Thymus (tissue), 11 donors: ENCODE measurements at regions not wholly inside any gene's neighbourhood (a gene's known extent, or its start where the extent isn't known, plus 50 kb on each side); places are given as distances from the start of the nearest gene placed in this dataset.
"Not testable (repeated sequence)": the region's sequence is repeated elsewhere in the genome, so short reads cannot be mapped to it uniquely, and the experiment has no call there.

Source experiments
- DNase-seq, 9 donors: peaks; one replicate each; pipeline ENCODE4 v3.0.0-alpha.2; 2013; ENCODE audit warnings: low spot score in 9 of 9, low read depth in 6 of 9, missing footprints in 1 of 9
- H3K27ac ChIP-seq, 2 donors: one replicate each; pipeline ENCODE4 v1.5.1; 2013; ENCODE audit warnings: control low read depth in 1 of 2, low read depth in 1 of 2, low read length in 1 of 2, mild to moderate bottlenecking in 1 of 2, moderate library complexity in 1 of 2
- H3K27me3 ChIP-seq, 2 donors: one replicate each; pipeline ENCODE4 v1.5.1; 2013; ENCODE audit warnings: low read length in 1 of 2; ENCODE audit not compliant: control insufficient read depth in 2 of 2, insufficient read depth in 1 of 2
- H3K36me3 ChIP-seq, 2 donors: one replicate each; pipeline ENCODE4 v1.5.1; 2013; ENCODE audit warnings: low read length in 1 of 2, mild to moderate bottlenecking in 1 of 2, moderate library complexity in 1 of 2; ENCODE audit not compliant: control insufficient read depth in 2 of 2, insufficient read depth in 2 of 2
- H3K4me1 ChIP-seq, 2 donors: one replicate each; pipeline ENCODE4 v1.5.1; 2013; ENCODE audit warnings: low read length in 2 of 2; ENCODE audit not compliant: control insufficient read depth in 2 of 2, insufficient read depth in 2 of 2
- H3K4me3 ChIP-seq, 2 donors: one replicate each; pipeline ENCODE4 v1.5.1; 2013; ENCODE audit warnings: low read length in 2 of 2, control low read depth in 1 of 2, mild to moderate bottlenecking in 1 of 2
- H3K9me3 ChIP-seq, 2 donors: one replicate each; pipeline ENCODE4 v1.5.1; 2013; ENCODE audit warnings: low read length in 1 of 2, mild to moderate bottlenecking in 1 of 2; ENCODE audit not compliant: control insufficient read depth in 2 of 2, insufficient read depth in 1 of 2
- WGBS: extraction: QIAGEN DNeasy Blood & Tissue Kit; methylation state at CpG from one replicate; pipeline ENCODE4 v1.1.7; 2013; 5-methylcytosine and 5-hydroxymethylcytosine counted together
- donor health status: healthy.

DNA sequence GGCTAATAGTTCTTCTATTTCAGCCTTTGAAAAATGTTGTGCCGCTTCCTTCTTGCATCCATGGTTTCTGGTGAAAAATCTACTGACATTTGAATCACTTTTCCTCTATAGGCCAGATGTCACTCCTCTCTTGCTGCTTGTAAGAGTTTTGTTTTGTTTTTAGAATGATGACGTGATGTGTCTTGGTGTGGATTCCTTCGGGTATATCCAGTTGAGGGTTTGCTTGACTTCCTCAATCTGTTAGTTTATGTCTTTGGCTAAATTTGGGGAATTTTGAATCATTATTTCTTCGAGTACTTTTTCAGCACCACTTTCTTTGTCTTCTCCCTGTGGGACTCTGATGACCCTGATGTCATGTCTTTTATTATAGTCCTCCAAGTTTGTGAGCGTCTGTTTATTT, 175.5 kb downstream of the MYLK4 start:
- no peaks in the 10 kb centered on the region for H3K27me3 ChIP-seq
- H3K9me3 ChIP-seq: no peaks in the 10 kb centered on the region
- 92% methylated on average over 5 of the region's 5 CpGs for WGBS
- H3K36me3 ChIP-seq: no peaks in the 10 kb centered on the region
- no peaks in the 10 kb centered on the region for H3K4me1 ChIP-seq
- no peak for DNase-seq
- H3K27ac ChIP-seq: no peak overlapping the region
- no peak overlapping the region for H3K4me3 ChIP-seq

DNA sequence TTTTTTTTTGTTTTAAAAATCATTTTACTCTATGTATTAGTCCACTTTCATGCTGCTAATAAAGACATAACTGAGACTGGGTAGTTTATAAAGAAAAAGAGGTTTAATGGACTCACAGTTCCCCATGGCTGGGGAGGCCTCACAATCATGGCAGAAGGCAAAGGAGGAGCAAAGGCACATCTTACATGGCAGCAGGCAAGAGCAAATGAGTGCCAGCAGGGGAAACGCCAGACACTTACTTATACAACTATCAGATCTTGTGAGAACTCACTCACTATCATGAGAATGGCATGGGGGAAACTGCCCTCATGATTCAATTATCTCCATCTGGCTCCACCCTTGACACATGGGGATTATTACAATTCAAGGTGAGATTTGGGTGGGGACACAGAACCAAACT, 181.3 kb downstream of the MYLK4 start:
- DNase-seq, H3K4me1 ChIP-seq, H3K9me3 ChIP-seq, H3K27me3 ChIP-seq, H3K27ac ChIP-seq, H3K4me3 ChIP-seq, H3K36me3 ChIP-seq: not testable (repeated sequence)
- 96% methylated on average over 1 of the region's 1 CpG for WGBS

DNA sequence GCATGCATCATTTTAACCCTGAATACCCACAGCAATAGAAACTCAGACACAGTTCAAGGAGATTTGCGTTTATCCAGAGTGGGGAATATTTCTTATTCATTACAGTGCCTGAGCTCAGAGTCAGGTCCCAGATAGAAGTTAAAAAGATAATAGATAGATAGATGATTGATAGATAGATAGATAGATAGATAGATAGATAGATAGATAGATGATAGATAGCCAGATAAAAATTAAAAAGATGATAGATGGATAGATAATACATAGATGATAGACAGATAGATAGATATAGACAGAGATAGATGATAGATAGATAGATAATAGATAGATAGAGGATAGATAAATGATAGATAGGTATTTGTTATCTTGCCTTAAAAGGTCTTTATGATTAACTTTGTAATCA, 184.7 kb downstream of the MYLK4 start:
- peaks cover 0 to 2% of the 10 kb centered on the region in 2 donors for H3K27me3 ChIP-seq
- no peak overlapping the region for H3K27ac ChIP-seq
- H3K36me3 ChIP-seq: no peaks in the 10 kb centered on the region
- H3K4me3 ChIP-seq: no peak overlapping the region
- no peaks in the 10 kb centered on the region for H3K9me3 ChIP-seq
- no peak for DNase-seq
- WGBS: 97% methylated on average over 1 of the region's 1 CpG
- H3K4me1 ChIP-seq: no peaks in the 10 kb centered on the region

DNA sequence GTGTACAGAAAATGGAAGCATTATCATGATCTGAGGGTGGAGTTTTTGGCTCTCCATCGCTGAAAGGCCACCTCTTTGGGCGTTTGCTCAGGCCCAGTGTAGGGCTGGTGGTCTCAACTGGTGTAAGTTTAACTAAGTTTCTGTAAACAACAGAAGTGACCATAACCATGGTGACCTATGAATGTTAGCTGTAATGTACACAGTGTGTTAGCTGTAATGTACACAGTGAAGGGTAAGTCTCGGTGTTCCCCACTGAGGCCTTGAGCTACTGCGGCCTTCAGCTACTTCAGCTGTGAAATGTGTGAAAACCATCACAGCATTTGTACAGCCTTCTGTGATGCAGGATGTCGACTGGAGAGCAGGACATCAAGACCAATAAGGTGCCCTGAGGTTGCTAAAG, 185.2 kb downstream of the MYLK4 start:
- H3K4me1 ChIP-seq: no peaks in the 10 kb centered on the region
- DNase-seq: no peak
- H3K27ac ChIP-seq: no peak overlapping the region
- H3K9me3 ChIP-seq: no peaks in the 10 kb centered on the region
- peaks cover 0 to 2% of the 10 kb centered on the region in 2 donors for H3K27me3 ChIP-seq
- H3K36me3 ChIP-seq: no peaks in the 10 kb centered on the region
- WGBS: 95% methylated on average over 5 of the region's 5 CpGs
- no peak overlapping the region for H3K4me3 ChIP-seq

DNA sequence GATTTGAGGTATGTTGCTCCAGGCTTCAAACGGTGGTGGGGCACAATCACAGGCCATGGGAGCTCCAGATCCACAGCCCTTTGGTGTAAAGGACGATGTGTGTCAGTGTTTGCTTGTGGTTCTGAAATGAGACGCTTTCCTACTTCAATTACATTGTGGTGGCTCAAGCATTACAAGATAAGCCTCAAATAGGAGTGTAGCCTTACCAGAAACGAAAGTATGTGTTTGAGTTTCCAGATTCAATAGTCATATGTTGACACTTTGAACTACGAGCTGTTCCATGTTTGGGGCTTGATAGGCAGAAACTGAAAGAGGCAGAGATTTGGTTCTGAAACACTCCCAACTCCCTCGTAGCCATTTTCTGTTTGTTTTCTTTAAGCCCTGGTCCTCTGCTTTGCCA, 187.1 kb downstream of the MYLK4 start:
- H3K27me3 ChIP-seq: peaks cover 0 to 2% of the 10 kb centered on the region in 2 donors
- H3K9me3 ChIP-seq: no peaks in the 10 kb centered on the region
- no peak overlapping the region for H3K27ac ChIP-seq
- H3K4me3 ChIP-seq: no peak overlapping the region
- 78% methylated on average over 6 of the region's 6 CpGs for WGBS
- no peaks in the 10 kb centered on the region for H3K4me1 ChIP-seq
- DNase-seq: no peak
- no peaks in the 10 kb centered on the region for H3K36me3 ChIP-seq

DNA sequence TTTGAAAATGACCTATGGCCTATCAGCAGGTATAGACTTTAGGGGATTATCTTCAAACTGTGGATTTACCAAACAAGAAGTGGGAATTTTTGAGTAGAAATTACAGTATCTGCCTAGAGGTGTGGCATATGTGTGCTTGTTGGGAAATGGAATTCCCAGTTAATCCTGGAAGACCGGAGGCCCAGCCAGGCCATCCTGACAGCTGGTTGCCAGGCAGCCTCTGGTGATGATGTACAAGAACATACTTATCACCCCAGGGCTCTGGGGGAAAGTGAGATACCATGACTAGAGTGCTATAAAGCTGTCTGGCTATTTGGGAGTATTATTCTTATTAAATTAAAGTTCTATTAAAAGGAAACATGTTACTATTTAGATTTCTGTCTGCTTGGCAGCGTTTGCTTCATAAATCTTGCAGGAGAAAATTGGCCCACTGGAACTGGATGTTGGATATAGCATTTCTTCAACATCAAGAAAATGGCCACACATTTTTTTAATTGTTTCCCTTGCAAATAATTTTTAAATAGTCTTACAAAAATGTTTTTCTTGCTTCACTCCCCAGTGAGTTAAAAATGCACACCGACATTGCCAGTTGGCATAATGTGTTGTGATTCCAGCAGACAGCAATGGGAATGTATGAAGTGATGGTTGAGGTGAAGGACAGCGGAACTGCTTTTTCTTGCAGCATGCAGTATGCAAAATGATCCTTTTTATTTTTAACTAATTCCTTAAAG, 187.8 kb downstream of the MYLK4 start:
- WGBS: 95% methylated on average over 4 of the region's 4 CpGs
- Histone ChIP-seq H3K9me3 (no peaks in the 10 kb centered on the region), H3K36me3 (no peaks in the 10 kb centered on the region), H3K4me1 (no peaks in the 10 kb centered on the region), H3K27me3 (peaks cover 0 to 2% of the 10 kb centered on the region in 2 donors), H3K27ac (no peak overlapping the region), H3K4me3 (no peak overlapping the region)
- DNase-seq: no peak

DNA sequence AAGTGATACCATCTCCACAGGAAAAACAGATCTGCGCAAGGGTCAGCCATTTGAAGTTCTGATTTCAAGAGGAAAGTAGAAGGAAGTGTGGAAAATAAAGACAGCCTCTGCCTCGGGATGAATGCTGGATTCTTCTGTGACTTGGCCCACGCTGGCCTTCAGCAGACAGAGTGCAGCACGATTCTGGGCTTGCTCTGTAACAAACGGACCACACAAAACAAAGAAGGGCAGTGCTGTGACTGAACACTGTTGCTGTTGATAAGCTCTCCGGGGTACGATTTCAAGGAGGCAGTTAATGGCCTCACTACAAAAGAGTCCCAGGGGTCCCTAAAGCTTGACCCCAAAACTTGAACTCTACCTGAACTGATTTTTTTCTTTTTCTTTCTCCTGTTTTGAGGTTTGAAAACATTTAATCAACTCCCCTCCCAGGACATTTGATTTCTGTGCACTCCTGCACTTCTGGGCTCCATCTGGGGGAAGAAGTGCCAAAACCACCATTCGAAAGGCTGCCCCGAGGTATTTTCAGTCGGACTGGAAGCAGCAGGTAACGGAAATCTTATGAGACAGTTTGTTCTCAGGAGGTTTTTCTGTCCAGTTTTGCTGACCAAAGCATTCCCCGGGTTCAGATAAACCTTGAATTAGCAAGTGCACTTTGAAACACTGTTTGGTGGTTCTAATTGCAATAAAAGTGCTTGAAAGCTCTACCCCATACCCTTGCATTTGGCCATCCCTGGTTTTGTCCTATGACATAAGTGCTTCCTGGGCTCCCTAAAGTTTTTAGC, 189.6 kb downstream of the MYLK4 start:
- Histone ChIP-seq H3K4me3 (no peak overlapping the region), H3K9me3 (no peaks in the 10 kb centered on the region), H3K36me3 (no peaks in the 10 kb centered on the region), H3K27me3 (peaks cover 0 to 2% of the 10 kb centered on the region in 2 donors), H3K27ac (no peak overlapping the region), H3K4me1 (no peaks in the 10 kb centered on the region)
- 90% methylated on average over 12 of the region's 12 CpGs for WGBS
- DNase-seq: no peak

DNA sequence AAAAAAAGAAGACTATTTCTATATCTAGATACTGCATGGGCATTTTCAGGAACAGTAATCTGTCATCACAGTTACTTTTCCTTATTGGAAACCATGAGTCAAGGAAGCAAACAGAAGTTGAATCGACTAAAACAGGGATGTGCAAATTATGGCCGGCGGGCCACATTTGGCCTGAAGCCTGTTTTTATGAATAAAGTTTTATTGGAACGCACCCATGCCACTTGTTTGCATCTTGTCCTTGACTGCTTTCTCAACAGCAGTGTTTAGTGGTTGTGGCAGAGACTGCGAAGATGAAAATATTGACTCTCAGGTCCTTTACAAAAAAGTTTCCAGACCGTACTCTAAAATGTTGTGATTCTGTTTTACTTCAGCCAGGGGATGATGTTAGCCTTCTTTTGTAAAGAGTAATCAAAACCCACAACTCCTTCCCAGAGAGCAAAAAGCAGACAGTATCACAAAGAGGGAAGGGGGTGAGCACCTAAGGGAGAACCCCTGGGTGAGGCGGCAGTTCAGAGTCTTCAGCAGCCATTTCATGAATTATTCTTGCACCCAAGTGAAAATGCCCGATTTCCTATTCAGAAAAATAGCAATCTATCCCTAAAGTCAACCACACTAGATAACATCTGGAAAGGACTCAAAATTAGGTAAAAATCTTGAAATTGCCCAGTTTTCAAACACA, 190.4 kb downstream of the MYLK4 start:
- H3K27me3 ChIP-seq: peaks cover 0 to 2% of the 10 kb centered on the region in 2 donors
- H3K9me3 ChIP-seq: no peaks in the 10 kb centered on the region
- no peak for DNase-seq
- H3K4me1 ChIP-seq: no peaks in the 10 kb centered on the region
- H3K36me3 ChIP-seq: no peaks in the 10 kb centered on the region
- 96% methylated on average over 8 of the region's 8 CpGs for WGBS
- no peak overlapping the region for H3K4me3 ChIP-seq
- H3K27ac ChIP-seq: no peak overlapping the region
